Ovary (tissue), 7 donors: ENCODE measurements at regions not wholly inside any gene's neighbourhood (a gene's known extent, or its start where the extent isn't known, plus 50 kb on each side); places are given as distances from the start of the nearest gene placed in this dataset.

Experiments
- DNase-seq, 5 donors: peaks; one replicate each; pipeline ENCODE4 v3.0.0-alpha.2; 2019 to 2020
- H3K27ac ChIP-seq, 2 donors: fragments of 200-600 bp; one replicate each; pipeline versions ENCODE4 v1.5.1 to v1.8.0; 2019 to 2022
- H3K27me3 ChIP-seq: fragments of 200-600 bp; one replicate; pipeline ENCODE4 v1.8.0; 2022
- H3K36me3 ChIP-seq: fragments of 200-600 bp; sonication (generic); one replicate; pipeline ENCODE4 v1.5.1; 2019
- H3K4me1 ChIP-seq: one replicate; pipeline ENCODE4 v1.8.1; 2013; ENCODE audit warnings: mild to moderate bottlenecking, moderate library complexity; ENCODE audit not compliant: insufficient read depth
- H3K4me3 ChIP-seq: fragments of 200-600 bp; sonication (generic); one replicate; pipeline ENCODE4 v1.5.1; 2017
- H3K9me3 ChIP-seq, 2 donors: fragments of 200-600 bp in 1 of 2; sonication (generic) in 1 of 2; one replicate each; pipeline versions ENCODE4 v1.5.1 to v1.8.1; 2013 to 2019; ENCODE audit warnings: mild to moderate bottlenecking in 1 of 2, moderate library complexity in 1 of 2
- EP300 ChIP-seq: sonication (generic); formaldehyde crosslinking; IDR thresholded peaks from one replicate; pipeline ENCODE4 v1.6.1; 2017; ENCODE audit warnings: antibody characterized with exemption
- POLR2A ChIP-seq: fragments of 450-650 bp; IDR thresholded peaks from one replicate; pipeline ENCODE4 v1.6.1; 2017; ENCODE audit warnings: antibody characterized with exemption, mild to moderate bottlenecking, moderate library complexity
- WGBS, 3 donors: extraction: QIAGEN DNeasy Blood & Tissue Kit in 1 of 3; methylation state at CpG; one replicate each; pipeline versions ENCODE4 v1.1.5 to v1.1.7; 2013 to 2017; 5-methylcytosine and 5-hydroxymethylcytosine counted together
- intact Hi-C, 4 donors: fragments of 100-400 bp; cut with DNase I; formaldehyde crosslinking; loops; one replicate each; pipeline versions ENCODE4 v1.11.0 to v1.15.1; 2022 to 2023
- TF ChIP-seq, protein P1 (sequence below), 3 donors: fragments of 450-650 bp in 2 of 3; fragments of 200-600 bp in 1 of 3; IDR thresholded peaks; one replicate each; pipeline versions ENCODE4 v1.5.1 to v1.8.0; 2016 to 2022; ENCODE audit warnings: antibody characterized with exemption in 3 of 3, mild to moderate bottlenecking in 1 of 3
- donor health status: DM: no; HTN: no; CAD: no; lungs with moderate emphysema.
- donor health status: DM: no; HTN: no; CAD: no.
- donor health status: Bipolar disorder and iron deficiency.
- donor health status: DM: no; HTN: no; CAD: no.
- donor health status: DM: yes; HTN: yes; CAD: no.

DNA sequence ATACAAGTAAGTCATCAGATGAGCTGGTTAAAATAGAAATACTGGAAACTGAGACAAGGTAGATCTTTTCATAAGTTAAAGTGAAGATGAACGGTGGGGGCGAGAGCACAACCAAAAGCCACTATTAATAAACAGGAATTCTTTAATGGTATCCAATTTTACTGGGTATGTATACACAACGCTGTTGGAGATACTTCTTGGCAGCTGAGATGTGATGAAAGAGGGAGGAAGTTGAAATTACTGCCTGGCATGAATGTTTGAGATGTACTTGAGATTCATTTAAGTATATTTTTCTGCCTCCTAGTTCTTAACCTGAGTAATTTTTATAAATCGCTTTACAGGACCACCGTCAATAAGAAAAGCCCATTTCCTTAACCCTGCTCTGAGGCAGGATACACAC is 110.0 kb upstream of the ZRANB2 start:
- H3K27ac ChIP-seq = no peak overlapping the region
- 93 to 97% (median 93%) methylated on average over 5 of the region's 5 CpGs for WGBS, 3 donors
- no peaks in the 10 kb centered on the region for H3K36me3 ChIP-seq
- no peak for DNase-seq
- TF ChIP-seq EP300 (no peak), POLR2A (no peak)
- TF ChIP-seq, protein P1, sequence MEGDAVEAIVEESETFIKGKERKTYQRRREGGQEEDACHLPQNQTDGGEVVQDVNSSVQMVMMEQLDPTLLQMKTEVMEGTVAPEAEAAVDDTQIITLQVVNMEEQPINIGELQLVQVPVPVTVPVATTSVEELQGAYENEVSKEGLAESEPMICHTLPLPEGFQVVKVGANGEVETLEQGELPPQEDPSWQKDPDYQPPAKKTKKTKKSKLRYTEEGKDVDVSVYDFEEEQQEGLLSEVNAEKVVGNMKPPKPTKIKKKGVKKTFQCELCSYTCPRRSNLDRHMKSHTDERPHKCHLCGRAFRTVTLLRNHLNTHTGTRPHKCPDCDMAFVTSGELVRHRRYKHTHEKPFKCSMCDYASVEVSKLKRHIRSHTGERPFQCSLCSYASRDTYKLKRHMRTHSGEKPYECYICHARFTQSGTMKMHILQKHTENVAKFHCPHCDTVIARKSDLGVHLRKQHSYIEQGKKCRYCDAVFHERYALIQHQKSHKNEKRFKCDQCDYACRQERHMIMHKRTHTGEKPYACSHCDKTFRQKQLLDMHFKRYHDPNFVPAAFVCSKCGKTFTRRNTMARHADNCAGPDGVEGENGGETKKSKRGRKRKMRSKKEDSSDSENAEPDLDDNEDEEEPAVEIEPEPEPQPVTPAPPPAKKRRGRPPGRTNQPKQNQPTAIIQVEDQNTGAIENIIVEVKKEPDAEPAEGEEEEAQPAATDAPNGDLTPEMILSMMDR (IDR thresholded peaks at IDR 0.05) = no peak
- H3K27me3 ChIP-seq = no peaks in the 10 kb centered on the region
- intact Hi-C loops = no loop called here
- H3K4me3 ChIP-seq = no peak overlapping the region
- H3K4me1 ChIP-seq = no peaks in the 10 kb centered on the region
- H3K9me3 ChIP-seq = no peaks in the 10 kb centered on the region

DNA sequence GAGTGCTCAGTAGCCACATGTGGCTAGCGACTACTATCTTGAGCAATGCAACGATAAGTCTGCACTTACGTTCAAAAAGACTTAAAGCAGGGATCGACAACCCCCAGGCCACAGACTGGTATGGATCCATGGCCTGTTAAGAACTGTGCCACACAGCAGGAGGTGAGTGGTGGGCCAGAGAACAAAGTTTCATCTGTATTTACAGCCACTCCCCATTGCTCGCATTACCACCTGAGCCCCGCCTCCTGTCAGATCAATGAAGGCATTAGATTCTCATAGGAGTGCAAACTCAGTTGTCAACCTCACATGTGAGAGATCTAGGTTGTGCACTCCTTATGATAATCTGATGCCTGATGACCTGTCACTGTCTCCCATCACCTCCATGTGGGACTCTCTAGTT is 103.6 kb upstream of the ZRANB2 start:
- TF ChIP-seq POLR2A = no peak
- no peak for TF ChIP-seq EP300
- TF ChIP-seq, protein P1 (IDR thresholded peaks at IDR 0.05) = no peak
- Histone ChIP-seq H3K4me1 (no peaks in the 10 kb centered on the region), H3K27ac (no peak overlapping the region), H3K36me3 (no peaks in the 10 kb centered on the region), H3K4me3 (no peak overlapping the region), H3K9me3 (no peaks in the 10 kb centered on the region), H3K27me3 (no peaks in the 10 kb centered on the region)
- no peak for DNase-seq
- intact Hi-C loops = no loop called here
- WGBS, 3 donors = 95 to 96% (median 96%) methylated on average over 6 of the region's 6 CpGs

DNA sequence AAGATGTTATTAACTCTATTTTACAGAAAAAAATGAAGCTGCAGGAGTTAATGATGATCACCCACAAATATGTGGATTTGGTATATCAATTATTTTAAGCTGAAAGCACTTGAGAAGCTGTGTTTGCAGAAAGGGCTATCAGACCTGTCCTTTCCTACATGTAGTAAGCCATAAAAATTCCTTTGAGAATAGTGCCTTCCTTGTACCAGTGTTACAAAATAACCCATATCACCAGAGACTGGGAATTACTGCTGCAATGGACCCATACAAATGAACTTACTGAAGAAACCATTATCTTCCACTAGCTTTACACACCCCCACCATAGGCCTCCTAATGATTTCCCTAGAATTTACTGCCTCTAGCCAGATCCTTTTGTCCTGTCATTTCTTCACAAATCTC is 99.2 kb upstream of the ZRANB2 start:
- Histone ChIP-seq H3K4me3 (no peak overlapping the region), H3K27ac (no peak overlapping the region), H3K36me3 (no peaks in the 10 kb centered on the region), H3K4me1 (no peaks in the 10 kb centered on the region), H3K27me3 (no peaks in the 10 kb centered on the region), H3K9me3 (no peaks in the 10 kb centered on the region)
- DNase-seq = no peak
- TF ChIP-seq POLR2A (no peak), EP300 (no peak)
- TF ChIP-seq, protein P1 (IDR thresholded peaks at IDR 0.05) = no peak
- intact Hi-C loops = no loop called here

DNA sequence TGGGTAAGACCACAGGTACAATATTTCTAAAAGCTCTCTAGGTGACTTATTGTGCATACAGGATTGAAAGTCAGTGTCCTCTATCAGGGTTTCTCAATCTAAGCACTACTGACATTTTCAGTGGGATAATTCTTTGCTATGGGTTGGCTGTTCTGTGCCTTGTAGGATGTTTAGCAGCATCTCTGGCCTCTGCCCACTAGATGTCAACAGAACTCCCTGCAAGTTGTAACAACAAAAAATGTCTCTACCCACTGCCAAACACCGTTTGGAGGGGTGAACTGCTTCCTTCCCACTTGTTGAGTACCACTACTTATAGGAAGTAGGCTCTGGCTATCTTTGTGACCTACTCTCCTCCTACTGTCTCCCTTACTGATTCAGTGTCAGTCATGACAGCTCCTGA is 90.1 kb upstream of the ZRANB2 start:
- Histone ChIP-seq H3K4me1 (no peaks in the 10 kb centered on the region), H3K27ac (no peak overlapping the region), H3K9me3 (no peaks in the 10 kb centered on the region), H3K4me3 (no peak overlapping the region), H3K27me3 (no peaks in the 10 kb centered on the region), H3K36me3 (no peaks in the 10 kb centered on the region)
- TF ChIP-seq POLR2A (no peak), EP300 (no peak)
- TF ChIP-seq, protein P1 (IDR thresholded peaks at IDR 0.05) = no peak
- no peak for DNase-seq
- intact Hi-C loops = no loop called here
- WGBS, 3 donors = 12 to 25% (median 19%) methylated on average over 1 of the region's 1 CpG

DNA sequence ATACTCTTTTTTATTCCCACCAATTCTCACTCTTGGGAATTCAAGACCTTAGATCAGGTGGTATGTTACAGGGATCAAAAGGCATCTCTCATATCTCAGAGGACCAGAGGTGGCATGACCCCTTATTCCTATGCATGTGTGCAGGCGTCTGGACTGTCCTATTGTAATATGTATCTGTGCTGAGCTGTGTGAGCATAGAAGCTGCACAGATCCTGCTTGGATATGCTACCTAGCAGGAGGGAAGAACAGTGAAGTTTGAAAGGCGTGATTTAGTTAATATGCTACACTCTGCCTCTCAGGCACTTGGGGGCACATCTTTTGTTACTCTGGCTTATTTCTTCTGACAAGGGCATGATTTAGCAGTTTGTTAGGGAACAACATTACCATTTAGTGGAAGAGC is 86.7 kb upstream of the ZRANB2 start:
- DNase-seq = no peak
- Histone ChIP-seq H3K4me3 (no peak overlapping the region), H3K4me1 (no peaks in the 10 kb centered on the region), H3K36me3 (no peaks in the 10 kb centered on the region), H3K27ac (no peak overlapping the region), H3K9me3 (no peaks in the 10 kb centered on the region), H3K27me3 (no peaks in the 10 kb centered on the region)
- intact Hi-C loops = no loop called here
- 82 to 86% (median 82%) methylated on average over 2 of the region's 2 CpGs for WGBS, 3 donors
- TF ChIP-seq POLR2A (no peak), EP300 (no peak)
- TF ChIP-seq, protein P1 (IDR thresholded peaks at IDR 0.05) = no peak
